GM19397 (cell line): ENCODE measurements at regions not wholly inside any gene's neighbourhood (a gene's known extent, or its start where the extent isn't known, plus 50 kb on each side); places are given as distances from the start of the nearest gene placed in this dataset.
"Not testable (repeated sequence)": the region's sequence is repeated elsewhere in the genome, so short reads cannot be mapped to it uniquely, and the experiment has no call there.

Source experiments
- ATAC-seq: cut with Tn5 transposase; IDR thresholded peaks from one replicate; pipeline ENCODE4 v1.9.1; 2021; ENCODE audit warnings: mild to moderate bottlenecking, moderate library complexity; ENCODE audit not compliant: unreplicated experiment

GRCh38 chr10:2392145-2392812, 655.0 kb upstream of the ADARB2 start:
- ATAC-seq: no peak

- ATAC-seq: no peak
Observed at GRCh38 chr10:2387672-2388071, 650.3 kb upstream of the ADARB2 start.

- ATAC-seq: no peak
Observed at GRCh38 chr10:2387261-2387660, 649.9 kb upstream of the ADARB2 start.

GRCh38 chr10:2380218-2380617, 642.9 kb upstream of the ADARB2 start:
- no peak for ATAC-seq

GRCh38 chr10:2367083-2367482, 629.8 kb upstream of the ADARB2 start:
- ATAC-seq: no peak

GRCh38 chr10:2366264-2366931, 629.1 kb upstream of the ADARB2 start:
- no peak for ATAC-seq

GRCh38 chr10:2362331-2362730, 625.0 kb upstream of the ADARB2 start:
- no peak for ATAC-seq

- no peak for ATAC-seq
Observed at GRCh38 chr10:2358586-2358985, 621.3 kb upstream of the ADARB2 start.

GRCh38 chr10:2356670-2357069, 619.3 kb upstream of the ADARB2 start:
- ATAC-seq: no peak

GRCh38 chr10:2351566-2351965, 614.2 kb upstream of the ADARB2 start:
- ATAC-seq: no peak

- ATAC-seq: no peak
Observed at GRCh38 chr10:2342206-2342605, 604.9 kb upstream of the ADARB2 start.

GRCh38 chr10:2340831-2341647, 603.7 kb upstream of the ADARB2 start:
- no peak for ATAC-seq

- ATAC-seq: no peak
Observed at GRCh38 chr10:2335626-2336025, 598.3 kb upstream of the ADARB2 start.

- ATAC-seq: no peak
Observed at GRCh38 chr10:2334575-2334974, 597.2 kb upstream of the ADARB2 start.

- no peak for ATAC-seq
Observed at GRCh38 chr10:2329082-2329481, 591.8 kb upstream of the ADARB2 start.

GRCh38 chr10:2326411-2326810, 589.1 kb upstream of the ADARB2 start:
- no peak for ATAC-seq

- not testable (repeated sequence) for ATAC-seq
Observed at GRCh38 chr10:2315045-2315485, 577.7 kb upstream of the ADARB2 start.

- no peak for ATAC-seq
Observed at GRCh38 chr10:2306081-2306480, 568.8 kb upstream of the ADARB2 start.

- no peak for ATAC-seq
Observed at GRCh38 chr10:2303169-2303568, 565.8 kb upstream of the ADARB2 start.

- no peak for ATAC-seq
Observed at GRCh38 chr10:2301227-2301626, 563.9 kb upstream of the ADARB2 start.

GRCh38 chr10:2300231-2300630, 562.9 kb upstream of the ADARB2 start:
- ATAC-seq: no peak
